IMR-90 (cell line): ENCODE measurements at regions not wholly inside any gene's neighbourhood (a gene's known extent, or its start where the extent isn't known, plus 50 kb on each side); places are given as distances from the start of the nearest gene placed in this dataset.
A peak's percentile ranks its signal among the peaks of the same experiment; 100 is the strongest.

Source experiments
- ATAC-seq: fragments of 200-7000 bp; cut with Tn5 transposase; 2 replicates; pipeline ENCODE4 v1.9.1; 2020; ENCODE audit warnings: low read depth, mild to moderate bottlenecking, moderate library complexity
- BruUV-seq: library from RNA; stranded (reverse); fragments of 400-500 nt; replicated peaks from 2 replicates; lab custom pipeline; 2021; lab: Mats Ljungman, UMichigan
- CTCF ChIA-PET: fragments of 300-600 bp; formaldehyde crosslinking; extraction: SDS; loops from one replicate; lab custom pipeline; 2021; ENCODE audit warnings: antibody characterized with exemption; lab: Yijun Ruan, JAX
- POLR2A ChIA-PET: fragments of 300-600 bp; sonication (Branson Sonifier 250); formaldehyde crosslinking; loops from one replicate; lab custom pipeline; 2022; ENCODE audit warnings: antibody characterized with exemption; ENCODE audit not compliant: unreplicated experiment; lab: Charles Lee
- DNase-seq: peaks from one replicate; pipeline ENCODE4 v3.0.0; 2013
- H2AFZ ChIP-seq: replicated peaks from 2 replicates; pipeline ENCODE3; 2013; ENCODE audit warnings: low read length, mild to moderate bottlenecking; ENCODE audit not compliant: poor library complexity
- H2AK5ac ChIP-seq: 2 replicates; pipeline ENCODE4 v1.6.1; 2013; ENCODE audit warnings: low read depth, low read length, inconsistent platforms
- H2AK9ac ChIP-seq: replicated peaks from 2 replicates; pipeline ENCODE3; 2013; ENCODE audit warnings: mild to moderate bottlenecking, low read depth, low read length, moderate library complexity; ENCODE audit not compliant: poor library complexity
- H2BK120ac ChIP-seq: 2 replicates; pipeline ENCODE4 v1.6.1; 2013; ENCODE audit warnings: low read depth, low read length, inconsistent platforms
- H2BK15ac ChIP-seq: 3 replicates; pipeline ENCODE4 v1.6.1; 2013; ENCODE audit warnings: low read depth, low read length, inconsistent platforms
- H2BK20ac ChIP-seq: 2 replicates; pipeline ENCODE4 v1.6.1; 2013; ENCODE audit warnings: low read depth, mild to moderate bottlenecking, inconsistent platforms, low read length, moderate library complexity
- H2BK5ac ChIP-seq: 2 replicates; pipeline ENCODE4 v1.6.1; 2013; ENCODE audit warnings: mild to moderate bottlenecking, low read depth, low read length, inconsistent platforms; ENCODE audit not compliant: poor library complexity, severe bottlenecking
- H3K14ac ChIP-seq: replicated peaks from 2 replicates; pipeline ENCODE4 v1.6.1; 2013; ENCODE audit warnings: low read depth, low read length, inconsistent platforms
- H3K18ac ChIP-seq: 2 replicates; pipeline ENCODE4 v1.6.1; 2013; ENCODE audit warnings: low read depth, low read length, control low read depth
- H3K23ac ChIP-seq: 2 replicates; pipeline ENCODE4 v1.6.1; 2013; ENCODE audit warnings: low read depth, low read length, inconsistent platforms
- H3K27ac ChIP-seq: 2 replicates; pipeline ENCODE4 v1.5.1; 2013; ENCODE audit warnings: mild to moderate bottlenecking, control low read depth, low read length; ENCODE audit not compliant: insufficient read depth
- H3K27me3 ChIP-seq: 2 replicates; pipeline ENCODE4 v1.6.1; 2013; ENCODE audit warnings: low read length; ENCODE audit not compliant: control insufficient read depth, insufficient read depth
- H3K36me3 ChIP-seq: 2 replicates; pipeline ENCODE4 v1.6.1; 2013; ENCODE audit warnings: low read length, mixed read lengths; ENCODE audit not compliant: control insufficient read depth, insufficient read depth
- H3K4ac ChIP-seq: 2 replicates; pipeline ENCODE4 v1.6.1; 2013; ENCODE audit warnings: low read depth, low read length, inconsistent platforms
- H3K4me1 ChIP-seq: 2 replicates; pipeline ENCODE4 v1.6.1; 2013; ENCODE audit warnings: low read length, mixed read lengths; ENCODE audit not compliant: control insufficient read depth, insufficient read depth
- H3K4me2 ChIP-seq: 2 replicates; pipeline ENCODE4 v1.6.1; 2013; ENCODE audit warnings: low read depth, mild to moderate bottlenecking, control low read depth, low read length, moderate library complexity
- H3K4me3 ChIP-seq: 2 replicates; pipeline ENCODE4 v1.5.1; 2013; ENCODE audit warnings: low read depth, mild to moderate bottlenecking, control low read depth, low read length, moderate library complexity; ENCODE audit not compliant: insufficient read depth
- H3K56ac ChIP-seq: 2 replicates; pipeline ENCODE4 v1.6.1; 2013; ENCODE audit warnings: low read length, inconsistent platforms; ENCODE audit not compliant: insufficient read depth; ENCODE audit errors: extremely low read depth
- H3K79me1 ChIP-seq, 2 experiments: 2 replicates each; pipeline ENCODE4 v1.6.1; 2013; ENCODE audit warnings: low read length in 2 of 2, inconsistent platforms in 1 of 2, low read depth in 1 of 2
- H3K9ac ChIP-seq: 2 replicates; pipeline ENCODE4 v1.6.1; 2013; ENCODE audit warnings: low read depth, low read length, control low read depth
- H3K9me1 ChIP-seq: 2 replicates; pipeline ENCODE4 v1.6.1; 2013; ENCODE audit warnings: low read length, inconsistent platforms; ENCODE audit not compliant: insufficient read depth
- H3K9me3 ChIP-seq: 2 replicates; pipeline ENCODE4 v1.6.1; 2013; ENCODE audit warnings: low read length; ENCODE audit not compliant: control insufficient read depth, insufficient read depth
- H4K20me1 ChIP-seq: 2 replicates; pipeline ENCODE4 v1.6.1; 2013; ENCODE audit warnings: low read length, inconsistent platforms; ENCODE audit not compliant: insufficient read depth
- H4K5ac ChIP-seq: 2 replicates; pipeline ENCODE4 v1.6.1; 2013; ENCODE audit warnings: mild to moderate bottlenecking, low read depth, low read length, control low read depth
- H4K8ac ChIP-seq, 2 experiments: 2 replicates each; pipeline ENCODE4 v1.6.1; 2013; ENCODE audit warnings: low read depth in 2 of 2, low read length in 2 of 2, control low read depth in 1 of 2, inconsistent platforms in 1 of 2
- H4K91ac ChIP-seq: 2 replicates; pipeline ENCODE4 v1.6.1; 2013; ENCODE audit warnings: low read depth, low read length, inconsistent platforms; ENCODE audit not compliant: insufficient read depth
- BHLHE40 ChIP-seq: fragments of 150-350 bp; IDR thresholded peaks from 2 replicates; pipeline ENCODE4 v1.6.1; 2016; ENCODE audit warnings: mild to moderate bottlenecking, low read depth, low read length
- CEBPB ChIP-seq: IDR thresholded peaks from 2 replicates; pipeline ENCODE4 v1.6.1; 2012; ENCODE audit warnings: low read depth, low read length, improper control_type of control experiment
- CHD1 ChIP-seq: IDR thresholded peaks from 2 replicates; pipeline ENCODE4 v1.6.1; 2012; ENCODE audit warnings: low read depth, low read length, improper control_type of control experiment
- CTCF ChIP-seq: conservative IDR thresholded peaks from 2 replicates; pipeline ENCODE4 v1.5.1; 2012; ENCODE audit warnings: mild to moderate bottlenecking, low read depth, low read length, improper control_type of control experiment
- ELK1 ChIP-seq: fragments of 150-350 bp; IDR thresholded peaks from 2 replicates; pipeline ENCODE4 v1.6.1; 2016; ENCODE audit warnings: low read depth, mild to moderate bottlenecking, low read length, moderate library complexity, borderline replicate concordance
- FOS ChIP-seq: fragments of 150-350 bp; IDR thresholded peaks from 2 replicates; pipeline ENCODE4 v1.6.1; 2016; ENCODE audit warnings: low read depth, low read length
- MAFK ChIP-seq: IDR thresholded peaks from 2 replicates; pipeline ENCODE4 v1.6.1; 2012; ENCODE audit warnings: low read depth, low read length, improper control_type of control experiment
- MAZ ChIP-seq: IDR thresholded peaks from 2 replicates; pipeline ENCODE4 v1.6.1; 2012; ENCODE audit warnings: low read depth, mild to moderate bottlenecking, low read length, improper control_type of control experiment, moderate library complexity, borderline replicate concordance
- MXI1 ChIP-seq: IDR thresholded peaks from 2 replicates; pipeline ENCODE4 v1.6.1; 2012; ENCODE audit warnings: low read depth, mild to moderate bottlenecking, low read length, moderate library complexity, borderline replicate concordance
- NFE2L2 ChIP-seq: fragments of 150-350 bp; IDR thresholded peaks from 2 replicates; pipeline ENCODE4 v1.6.1; 2016; ENCODE audit warnings: low read depth, mild to moderate bottlenecking, low read length
- POLR2A ChIP-seq: IDR thresholded peaks from 2 replicates; pipeline ENCODE4 v1.6.1; 2012; ENCODE audit warnings: mild to moderate bottlenecking, low read depth, low read length
- RAD21 ChIP-seq: IDR thresholded peaks from 2 replicates; pipeline ENCODE4 v1.6.1; 2012; ENCODE audit warnings: low read length, improper control_type of control experiment
- RCOR1 ChIP-seq: IDR thresholded peaks from 2 replicates; pipeline ENCODE4 v1.6.1; 2012; ENCODE audit warnings: mild to moderate bottlenecking, low read length, improper control_type of control experiment; ENCODE audit not compliant: insufficient replicate concordance
- WGBS, 2 experiments: methylation state at CpG; one replicate each; pipeline versions ENCODE4 v1.1.5 to v1.1.7; 2013; ENCODE audit warnings: missing lambda C conversion rate in 2 of 2; ENCODE audit not compliant: insufficient read length in 1 of 2; ENCODE audit errors: extremely low coverage in 2 of 2; 5-methylcytosine and 5-hydroxymethylcytosine counted together
- dilution Hi-C: fragments of 300-500 bp; cut with HindIII; formaldehyde crosslinking; loops from one replicate; pipeline ENCODE4 v1.14.3; 2018; ENCODE audit warnings: low sequenced_read_pairs; ENCODE audit not compliant: unreplicated experiment
- in situ Hi-C: fragments of 300-500 bp; cut with MboI; formaldehyde crosslinking; loops from 3 replicates; pipeline ENCODE4 v1.14.3; 2019; ENCODE audit warnings: low sequenced_read_pairs, inconsistent platforms, mixed read lengths
- intact Hi-C: fragments of 100-400 bp; cut with micrococcal nuclease; formaldehyde crosslinking; loops from 2 replicates; pipeline ENCODE4 v1.10.0; 2022

- TF ChIP-seq POLR2A (no peak), CHD1 (no peak), RAD21 (no peak), BHLHE40 (no peak), NFE2L2 (no peak), CTCF (no peak)
Measured at GRCh38 chr1:234923626-234924025, 205.0 kb downstream of the TOMM20 start (continued).

- Histone ChIP-seq H2AFZ (no peak overlapping the region), H3K14ac (no peak overlapping the region), H3K4me3 (no peak overlapping the region), H2BK120ac (peak overlapping the region; percentile 71; the same call in 1 of the 2 replicates), H3K4me1 (peaks cover 26% of the 10 kb centered on the region), H4K8ac (no peak overlapping the region), H2BK5ac (no peak overlapping the region), H3K9me1 (peaks cover 18% of the 10 kb centered on the region), H3K18ac (no peak overlapping the region), H4K20me1 (no peaks in the 10 kb centered on the region), H4K91ac (peak overlapping the region; percentile 32; the same call in 1 of the 2 replicates), H3K9me3 (no peaks in the 10 kb centered on the region), H3K36me3 (no peaks in the 10 kb centered on the region), H3K27me3 (no peaks in the 10 kb centered on the region), H2AK9ac (no peak overlapping the region), H2AK5ac (peak overlapping the region; percentile 84; the same call in 1 of the 2 replicates), H3K4ac (0 out of 2 replicates have a peak overlapping the region, but pooled peaks have one; percentile 31), H2BK20ac (peak overlapping the region; percentile 36; the same call in 1 of the 2 replicates), H3K56ac (no peak overlapping the region), H3K23ac (no peak overlapping the region), H3K9ac (no peak overlapping the region), H3K79me1 (no peaks in the 10 kb centered on the region), H3K27ac (no peak overlapping the region), H3K4me2 (no peak overlapping the region), H4K5ac (no peak overlapping the region), H2BK15ac (0 out of 3 replicates have a peak overlapping the region, but pooled peaks have one; percentile 13)
- WGBS, 2 experiments, result 100% methylated on average over 3 of the region's 6 CpGs; no CpG with 5 or more reads in 1 of the 2 experiments
- in situ Hi-C loops, result no loop called here
- BruUV-seq, result no TSS peak
- ChIA-PET CTCF (no interaction called here), POLR2A (no interaction called here)
- intact Hi-C loops, result no loop called here
- no peak for ATAC-seq
- dilution Hi-C loops, result no loop called here
- no peak for DNase-seq
- no peak for TF ChIP-seq FOS
- TF ChIP-seq MAZ, result no peak
- TF ChIP-seq NFE2L2, result no peak
- TF ChIP-seq ELK1, result no peak
- TF ChIP-seq CHD1, result no peak
- no peak for TF ChIP-seq RAD21
- no peak for TF ChIP-seq RCOR1
- TF ChIP-seq MXI1, result no peak
- no peak for TF ChIP-seq MAFK
- no peak for TF ChIP-seq BHLHE40
- TF ChIP-seq CEBPB, result no peak
- no peak for TF ChIP-seq POLR2A
Measured at GRCh38 chr1:234922987-234923386, 205.7 kb downstream of the TOMM20 start.
